GM19438 (cell line): ENCODE measurements at regions not wholly inside any gene's neighbourhood (a gene's known extent, or its start where the extent isn't known, plus 50 kb on each side); places are given as distances from the start of the nearest gene placed in this dataset.
"Not testable (repeated sequence)": the region's sequence is repeated elsewhere in the genome, so short reads cannot be mapped to it uniquely, and the experiment has no call there.

Source experiments
- ATAC-seq: cut with Tn5 transposase; IDR thresholded peaks from one replicate; pipeline ENCODE4 v1.9.1; 2021; ENCODE audit warnings: low read depth; ENCODE audit not compliant: unreplicated experiment

GRCh38 chr18:35864916-35865315 is 107.6 kb upstream of the RMP24 start:
- no peak for ATAC-seq

GRCh38 chr18:35868915-35869314 is 103.6 kb upstream of the RMP24 start:
- ATAC-seq = no peak

GRCh38 chr18:35871337-35871736 is 101.1 kb upstream of the RMP24 start:
- no peak for ATAC-seq

- ATAC-seq = no peak
Observed at GRCh38 chr18:35875566-35875965, 96.9 kb upstream of the RMP24 start.

GRCh38 chr18:35876243-35876642 is 96.2 kb upstream of the RMP24 start:
- ATAC-seq = no peak

GRCh38 chr18:35880788-35881455 is 91.6 kb upstream of the RMP24 start:
- no peak for ATAC-seq

GRCh38 chr18:35888329-35888728 is 84.2 kb upstream of the RMP24 start:
- ATAC-seq = no peak

GRCh38 chr18:35889677-35890076 is 82.8 kb upstream of the RMP24 start:
- ATAC-seq = no peak

- ATAC-seq = no peak
Observed at GRCh38 chr18:35890323-35890722, 82.2 kb upstream of the RMP24 start.

- no peak for ATAC-seq
Observed at GRCh38 chr18:35892118-35892517, 80.4 kb upstream of the RMP24 start.

- not testable (repeated sequence) for ATAC-seq
Observed at GRCh38 chr18:35897481-35897880, 75.0 kb upstream of the RMP24 start.

- no peak for ATAC-seq
Observed at GRCh38 chr18:35904389-35905037, 68.0 kb upstream of the RMP24 start.

- no peak for ATAC-seq
Observed at GRCh38 chr18:35905436-35905835, 67.0 kb upstream of the RMP24 start.

- not testable (repeated sequence) for ATAC-seq
Observed at GRCh38 chr18:35906291-35906690, 66.2 kb upstream of the RMP24 start.

- ATAC-seq = no peak
Observed at GRCh38 chr18:35910327-35910726, 62.2 kb upstream of the RMP24 start.

- no peak for ATAC-seq
Observed at GRCh38 chr18:35912332-35912731, 60.1 kb upstream of the RMP24 start.

GRCh38 chr18:35915056-35915455 is 57.4 kb upstream of the RMP24 start:
- no peak for ATAC-seq

- ATAC-seq = no peak
Observed at GRCh38 chr18:35917043-35917442, 55.4 kb upstream of the RMP24 start.

- ATAC-seq = no peak
Observed at GRCh38 chr18:35918564-35918963, 53.9 kb upstream of the RMP24 start.

GRCh38 chr18:35919179-35919578 is 53.3 kb upstream of the RMP24 start:
- no peak for ATAC-seq

GRCh38 chr18:35920623-35921022 is 51.9 kb upstream of the RMP24 start:
- ATAC-seq = no peak
